Hepatocyte (in vitro differentiated cells): ENCODE measurements at regions not wholly inside any gene's neighbourhood (a gene's known extent, or its start where the extent isn't known, plus 50 kb on each side); places are given as distances from the start of the nearest gene placed in this dataset.

Experiments
- DNase-seq: peaks from one replicate; pipeline ENCODE4 v3.0.0-alpha.2; 2016; ENCODE audit warnings: low spot score
- H2AFZ ChIP-seq: fragments of 200-600 bp; sonication (generic); 2 replicates; pipeline ENCODE4 v1.6.0; 2016; ENCODE audit warnings: antibody characterized with exemption, mild to moderate bottlenecking
- H3K27ac ChIP-seq: fragments of 200-600 bp; sonication (generic); 2 replicates; pipeline ENCODE4 v1.5.1; 2016; ENCODE audit warnings: mild to moderate bottlenecking
- H3K27me3 ChIP-seq: fragments of 200-600 bp; sonication (generic); 2 replicates; pipeline ENCODE4 v1.6.1; 2016
- H3K36me3 ChIP-seq: fragments of 200-600 bp; sonication (generic); replicated peaks from 2 replicates; pipeline ENCODE4 v1.5.1; 2016; ENCODE audit warnings: low read depth; ENCODE audit not compliant: insufficient read depth
- H3K4me1 ChIP-seq: fragments of 200-600 bp; sonication (generic); 2 replicates; pipeline ENCODE4 v1.5.1; 2016; ENCODE audit warnings: mild to moderate bottlenecking, moderate library complexity; ENCODE audit not compliant: insufficient read depth
- H3K4me2 ChIP-seq: fragments of 200-600 bp; sonication (generic); 2 replicates; pipeline ENCODE4 v1.6.0; 2016
- H3K4me3 ChIP-seq: fragments of 200-600 bp; sonication (generic); 2 replicates; pipeline ENCODE4 v1.5.1; 2016; ENCODE audit warnings: mild to moderate bottlenecking
- H3K79me2 ChIP-seq: fragments of 200-600 bp; sonication (generic); 2 replicates; pipeline ENCODE4 v1.6.0; 2017; ENCODE audit warnings: mild to moderate bottlenecking
- H3K9me2 ChIP-seq: fragments of 200-600 bp; sonication (generic); replicated peaks from 2 replicates; pipeline ENCODE4 v1.6.0; 2017; ENCODE audit warnings: mild to moderate bottlenecking; ENCODE audit not compliant: insufficient read depth
- H3K9me3 ChIP-seq: fragments of 200-600 bp; sonication (generic); 2 replicates; pipeline ENCODE4 v1.5.1; 2016; ENCODE audit warnings: low read depth, mild to moderate bottlenecking
- H4K20me1 ChIP-seq: fragments of 200-600 bp; sonication (generic); 2 replicates; pipeline ENCODE4 v1.6.0; 2016; ENCODE audit warnings: mild to moderate bottlenecking; ENCODE audit not compliant: insufficient read depth, poor library complexity, severe bottlenecking
- EZH2 ChIP-seq: fragments of 200-600 bp; sonication (generic); IDR thresholded peaks from 2 replicates; pipeline ENCODE4 v1.6.1; 2016; ENCODE audit warnings: antibody characterized with exemption, mild to moderate bottlenecking, borderline replicate concordance
- EZH2phosphoT487 ChIP-seq: fragments of 200-600 bp; sonication (generic); IDR thresholded peaks from one replicate; pipeline ENCODE4 v1.6.1; 2018; ENCODE audit warnings: antibody characterized with exemption, mild to moderate bottlenecking, low read depth, moderate library complexity; ENCODE audit not compliant: unreplicated experiment, severe bottlenecking
- WGBS: methylation state at CpG from one replicate; pipeline ENCODE4 v1.1.6; 2016; ENCODE audit warnings: low lambda C conversion rate; ENCODE audit errors: missing lambda C conversion rate; 5-methylcytosine and 5-hydroxymethylcytosine counted together
- TF ChIP-seq, protein P1 (sequence below): fragments of 200-600 bp; sonication (generic); IDR thresholded peaks from 2 replicates; pipeline ENCODE4 v1.5.1; 2016; ENCODE audit warnings: antibody characterized with exemption, mild to moderate bottlenecking; ENCODE audit not compliant: poor library complexity

DNA sequence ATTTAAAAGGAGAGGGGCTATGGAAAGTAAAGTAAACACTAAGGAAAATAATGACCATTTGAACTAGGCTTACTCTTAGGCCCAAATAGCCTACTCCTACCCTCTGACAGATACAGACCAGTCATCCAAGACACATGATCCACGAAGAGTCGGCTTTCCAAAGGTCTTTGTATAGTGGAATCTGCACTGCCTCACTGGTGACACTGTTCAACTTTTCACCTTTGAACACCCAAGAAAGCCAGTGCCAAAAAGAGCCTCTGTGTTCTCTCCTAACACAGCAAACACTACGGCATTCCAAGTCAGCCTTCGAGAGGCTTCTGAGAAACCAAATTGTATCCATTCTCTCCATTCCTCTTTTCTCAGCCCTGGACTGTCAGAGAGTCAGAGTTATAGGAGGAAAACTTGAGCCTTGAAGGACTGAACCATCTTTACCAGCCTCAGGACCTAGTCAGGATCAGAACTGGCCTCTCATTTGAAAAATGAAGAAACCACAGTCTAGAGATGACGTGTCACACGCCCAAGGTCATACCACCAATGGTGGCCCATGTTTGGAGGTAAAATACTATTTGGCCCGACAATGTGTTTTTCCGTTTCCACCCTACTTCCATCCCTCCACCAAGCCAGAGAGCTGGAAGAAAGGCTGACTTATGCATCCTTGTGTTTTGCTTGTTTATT is 267.4 kb upstream of the ACVR2A start:
- peak; percentile 17 for DNase-seq
- no peak overlapping the region for H3K4me2 ChIP-seq
- no peaks in the 10 kb centered on the region for H4K20me1 ChIP-seq
- no peak overlapping the region for H3K4me3 ChIP-seq
- whole genome bisulfite sequencing: 62% methylated on average over 8 of the region's 8 CpGs
- peak overlapping the region; percentile 70 for H3K27ac ChIP-seq
- H3K27me3 ChIP-seq: no peaks in the 10 kb centered on the region
- H3K79me2 ChIP-seq: no peaks in the 10 kb centered on the region
- no peaks in the 10 kb centered on the region for H3K9me3 ChIP-seq
- TF ChIP-seq EZH2phosphoT487 (no peak), EZH2 (no peak)
- TF ChIP-seq, protein P1, sequence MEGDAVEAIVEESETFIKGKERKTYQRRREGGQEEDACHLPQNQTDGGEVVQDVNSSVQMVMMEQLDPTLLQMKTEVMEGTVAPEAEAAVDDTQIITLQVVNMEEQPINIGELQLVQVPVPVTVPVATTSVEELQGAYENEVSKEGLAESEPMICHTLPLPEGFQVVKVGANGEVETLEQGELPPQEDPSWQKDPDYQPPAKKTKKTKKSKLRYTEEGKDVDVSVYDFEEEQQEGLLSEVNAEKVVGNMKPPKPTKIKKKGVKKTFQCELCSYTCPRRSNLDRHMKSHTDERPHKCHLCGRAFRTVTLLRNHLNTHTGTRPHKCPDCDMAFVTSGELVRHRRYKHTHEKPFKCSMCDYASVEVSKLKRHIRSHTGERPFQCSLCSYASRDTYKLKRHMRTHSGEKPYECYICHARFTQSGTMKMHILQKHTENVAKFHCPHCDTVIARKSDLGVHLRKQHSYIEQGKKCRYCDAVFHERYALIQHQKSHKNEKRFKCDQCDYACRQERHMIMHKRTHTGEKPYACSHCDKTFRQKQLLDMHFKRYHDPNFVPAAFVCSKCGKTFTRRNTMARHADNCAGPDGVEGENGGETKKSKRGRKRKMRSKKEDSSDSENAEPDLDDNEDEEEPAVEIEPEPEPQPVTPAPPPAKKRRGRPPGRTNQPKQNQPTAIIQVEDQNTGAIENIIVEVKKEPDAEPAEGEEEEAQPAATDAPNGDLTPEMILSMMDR: no peak
- H3K9me2 ChIP-seq: no peaks in the 10 kb centered on the region
- no peaks in the 10 kb centered on the region for H3K4me1 ChIP-seq
- no peaks in the 10 kb centered on the region for H3K36me3 ChIP-seq
- H2AFZ ChIP-seq: no peak overlapping the region

- H3K36me3 ChIP-seq: no peaks in the 10 kb centered on the region
- no peak overlapping the region for H3K27ac ChIP-seq
- no peak overlapping the region for H3K4me3 ChIP-seq
- H3K79me2 ChIP-seq: no peaks in the 10 kb centered on the region
- no peaks in the 10 kb centered on the region for H3K9me3 ChIP-seq
- H3K27me3 ChIP-seq: no peaks in the 10 kb centered on the region
- H3K4me1 ChIP-seq: no peaks in the 10 kb centered on the region
- no peak for DNase-seq
- no peak overlapping the region for H3K4me2 ChIP-seq
- no peaks in the 10 kb centered on the region for H3K9me2 ChIP-seq
- H4K20me1 ChIP-seq: no peaks in the 10 kb centered on the region
- TF ChIP-seq, protein P1: no peak
- TF ChIP-seq EZH2 (no peak), EZH2phosphoT487 (no peak)
- no peak overlapping the region for H2AFZ ChIP-seq
- WGBS: 79% methylated on average over 3 of the region's 3 CpGs
Observed at GRCh38 chr2:147575106-147575505, 269.7 kb upstream of the ACVR2A start.

DNA sequence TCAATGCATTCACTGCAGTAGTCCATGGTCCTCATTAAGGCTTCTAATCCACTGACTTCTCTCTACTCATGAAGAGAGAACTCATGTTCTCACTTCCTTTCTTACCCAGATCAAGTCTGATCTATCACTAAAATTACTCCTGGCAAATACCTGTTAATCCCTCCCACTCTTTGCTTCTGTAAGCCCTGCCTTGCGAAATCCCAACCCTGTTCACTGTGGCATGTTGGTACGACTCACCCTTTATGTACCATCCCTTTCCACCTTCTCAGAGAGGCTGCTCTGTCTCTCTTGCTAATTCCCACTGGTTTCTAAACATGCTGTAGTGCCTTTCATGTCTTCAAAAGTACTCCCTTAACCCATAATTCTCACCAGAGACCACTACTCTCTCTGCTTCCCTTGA is 272.2 kb upstream of the ACVR2A start:
- TF ChIP-seq, protein P1: no peak
- TF ChIP-seq EZH2 (no peak), EZH2phosphoT487 (no peak)
- H3K4me1 ChIP-seq: no peaks in the 10 kb centered on the region
- 84% methylated on average over 2 of the region's 2 CpGs for WGBS
- no peak overlapping the region for H3K4me3 ChIP-seq
- H3K79me2 ChIP-seq: no peaks in the 10 kb centered on the region
- H3K27ac ChIP-seq: no peak overlapping the region
- DNase-seq: no peak
- H2AFZ ChIP-seq: no peak overlapping the region
- no peaks in the 10 kb centered on the region for H3K36me3 ChIP-seq
- no peaks in the 10 kb centered on the region for H3K9me3 ChIP-seq
- H3K9me2 ChIP-seq: no peaks in the 10 kb centered on the region
- no peaks in the 10 kb centered on the region for H4K20me1 ChIP-seq
- no peaks in the 10 kb centered on the region for H3K27me3 ChIP-seq
- H3K4me2 ChIP-seq: no peak overlapping the region
